K562 (cell line): ENCODE measurements at regions not wholly inside any gene's neighbourhood (a gene's known extent, or its start where the extent isn't known, plus 50 kb on each side); places are given as distances from the start of the nearest gene placed in this dataset.

Source experiments
- ATAC-seq: fragments of 200-7000 bp; cut with Tn5 transposase; 3 replicates; pipeline ENCODE4 v1.9.1; 2020; ENCODE audit warnings: moderate library complexity
- BruUV-seq: library from RNA; stranded (reverse); fragments of 400-500 nt; replicated peaks from 2 replicates; lab custom pipeline; 2021; lab: Mats Ljungman, UMichigan
- CTCF ChIA-PET: fragments of 300-600 bp; formaldehyde crosslinking; extraction: SDS; loops from one replicate; lab custom pipeline; 2021; ENCODE audit warnings: low intra/inter-chr PET ratio; lab: Yijun Ruan, JAX
- POLR2A ChIA-PET: fragments of 300-600, 350-650 bp; sonication (Branson Sonifier 250); formaldehyde crosslinking; extraction: SDS; loops from one replicate; lab custom pipeline; 2021; ENCODE audit warnings: antibody characterized with exemption, inconsistent platforms; lab: Yijun Ruan, JAX
- DNase-seq, 4 experiments: peaks; one replicate each; pipeline versions ENCODE4 v3.0.0 to v3.0.0-alpha.2; 2011 to 2018; ENCODE audit warnings: low spot score in 3 of 4, mixed read lengths in 3 of 4; ENCODE audit errors: extremely low read depth in 1 of 4
- FAIRE-seq: peaks from 2 replicates; lab custom pipeline; 2011; peaks lifted over from hg19 to GRCh38; lab: Jason Lieb, UNC
- H2AFZ ChIP-seq: 2 replicates; pipeline ENCODE4 v1.6.0; 2011; ENCODE audit warnings: low read depth, low read length, control low read depth, inconsistent platforms
- H3K27ac ChIP-seq: fragments of 200-600 bp; 3 replicates; pipeline ENCODE4 v1.8.0; 2011; ENCODE audit warnings: low read depth, mild to moderate bottlenecking, control low read depth, inconsistent platforms, low read length, moderate library complexity, mixed read lengths; ENCODE audit errors: extremely low read depth
- H3K27me3 ChIP-seq, 2 experiments: fragments of 300-600 bp in 1 of 2; 2 replicates in 1 of 2; 3 replicates in 1 of 2; pipeline versions ENCODE4 v1.6.0 to v1.8.0; 2011; ENCODE audit warnings: inconsistent platforms in 2 of 2, low read length in 2 of 2, mild to moderate bottlenecking in 1 of 2, mixed read lengths in 1 of 2, moderate library complexity in 1 of 2; ENCODE audit not compliant: control insufficient read depth in 2 of 2, insufficient read depth in 2 of 2
- H3K36me3 ChIP-seq: fragments of 300-600 bp; 3 replicates; pipeline ENCODE4 v1.8.0; 2011; ENCODE audit warnings: mild to moderate bottlenecking, low read length, inconsistent platforms; ENCODE audit not compliant: control insufficient read depth, insufficient read depth
- H3K4me1 ChIP-seq, 2 experiments: fragments of 200-600 bp in 1 of 2; replicated peaks in 1 of 2; 2 replicates in 1 of 2; 3 replicates in 1 of 2; pipeline versions ENCODE4 v1.5.1 to v1.8.0; 2011; ENCODE audit warnings: inconsistent platforms in 2 of 2, low read length in 2 of 2, mild to moderate bottlenecking in 1 of 2, mixed read lengths in 1 of 2, moderate library complexity in 1 of 2; ENCODE audit not compliant: control insufficient read depth in 2 of 2, insufficient read depth in 2 of 2
- H3K4me2 ChIP-seq: 2 replicates; pipeline ENCODE4 v1.6.1; 2011; ENCODE audit warnings: low read length, control low read depth, inconsistent platforms, mixed read lengths; ENCODE audit not compliant: insufficient read depth
- H3K4me3 ChIP-seq: fragments of 200-600 bp; sonication (generic), shearing (Covaris generic); 2 replicates; pipeline ENCODE4 v1.5.1; 2016; ENCODE audit warnings: control low read depth, inconsistent platforms
- H3K79me2 ChIP-seq: fragments of 200-600 bp; 3 replicates; pipeline ENCODE4 v1.8.0; 2011; ENCODE audit warnings: low read length, inconsistent platforms; ENCODE audit not compliant: control insufficient read depth, insufficient read depth
- H3K9ac ChIP-seq, 2 experiments: 2 replicates each; pipeline versions ENCODE4 v1.6.0 to v1.6.1; 2011; ENCODE audit warnings: low read depth in 2 of 2, low read length in 2 of 2, control low read depth in 1 of 2, inconsistent platforms in 1 of 2, mild to moderate bottlenecking in 1 of 2, mixed read lengths in 1 of 2; ENCODE audit not compliant: insufficient read depth in 1 of 2
- H3K9me1 ChIP-seq: one replicate; pipeline ENCODE4 v1.6.0; 2011; ENCODE audit warnings: inconsistent platforms, mild to moderate bottlenecking, low read length, moderate library complexity; ENCODE audit not compliant: control insufficient read depth, insufficient read depth
- H3K9me3 ChIP-seq: replicated peaks from 2 replicates; pipeline ENCODE4 v1.5.1; 2011; ENCODE audit warnings: low read depth, low read length, inconsistent platforms; ENCODE audit not compliant: control insufficient read depth, insufficient read depth
- H4K20me1 ChIP-seq: replicated peaks from 2 replicates; pipeline ENCODE4 v1.6.1; 2011; ENCODE audit warnings: low read length, inconsistent platforms, mixed read lengths; ENCODE audit not compliant: control insufficient read depth, insufficient read depth
- ASH1L ChIP-seq: fragments of 450-650 bp; IDR thresholded peaks from 2 replicates; pipeline ENCODE4 v1.6.1; 2018; ENCODE audit warnings: borderline replicate concordance, mild to moderate bottlenecking, low read depth; ENCODE audit not compliant: partially characterized antibody
- BHLHE40 ChIP-seq: IDR thresholded peaks from 2 replicates; pipeline ENCODE4 v1.6.1; 2011; ENCODE audit warnings: low read length, improper control_type of control experiment
- CEBPB ChIP-seq: fragments of 450-650 bp; IDR thresholded peaks from 2 replicates; pipeline ENCODE4 v1.6.1; 2016; ENCODE audit warnings: missing genetic modification characterization, missing compliant biosample characterization
- IRF2 ChIP-seq: sonication (generic); formaldehyde crosslinking; IDR thresholded peaks from 2 replicates; pipeline ENCODE4 v1.8.1; 2022; ENCODE audit warnings: mild to moderate bottlenecking, missing genetic modification reagents
- MEF2D ChIP-seq: conservative IDR thresholded peaks from 2 replicates; pipeline ENCODE4 v1.6.1; 2016; ENCODE audit warnings: low read depth, missing genetic modification characterization, missing compliant biosample characterization
- PKNOX1 ChIP-seq: fragments of 450-650 bp; IDR thresholded peaks from 2 replicates; pipeline ENCODE4 v1.6.1; 2016
- PML ChIP-seq: IDR thresholded peaks from 2 replicates; pipeline ENCODE4 v1.6.1; 2012; ENCODE audit warnings: low read length, inconsistent platforms
- RERE ChIP-seq: sonication (generic); formaldehyde crosslinking; IDR thresholded peaks from 2 replicates; pipeline ENCODE4 v1.8.0; 2023; ENCODE audit warnings: missing genetic modification reagents, mild to moderate bottlenecking, borderline replicate concordance
- SIN3A ChIP-seq, 2 experiments: fragments of 150-350 bp in 1 of 2; IDR thresholded peaks; 2 replicates each; pipeline ENCODE4 v1.6.1; 2011 to 2016; ENCODE audit warnings: borderline replicate concordance in 2 of 2, low read depth in 2 of 2, low read length in 2 of 2, mild to moderate bottlenecking in 2 of 2, moderate library complexity in 2 of 2; ENCODE audit not compliant: control insufficient read depth in 1 of 2
- ZFPM2 ChIP-seq: fragments of 250-450 bp; sonication (Bioruptor Pico); IDR thresholded peaks from 2 replicates; pipeline ENCODE4 v1.5.1; 2022; ENCODE audit warnings: mild to moderate bottlenecking
- ZKSCAN3 ChIP-seq: fragments of 250-450 bp; sonication (Bioruptor Pico); IDR thresholded peaks from 2 replicates; pipeline ENCODE4 v1.4.0; 2020
- WGBS: fragments of 100-300 bp; shearing (Covaris generic); methylation state at CpG from one replicate; pipeline ENCODE4 v1.1.6; 2016; ENCODE audit warnings: low coverage, mixed read lengths; ENCODE audit not compliant: insufficient coverage; ENCODE audit errors: missing lambda C conversion rate; 5-methylcytosine and 5-hydroxymethylcytosine counted together
- in situ Hi-C: fragments of 300-500 bp; cut with MboI; formaldehyde crosslinking; loops from 4 replicates; pipeline ENCODE4 v1.15.0; 2018; ENCODE audit warnings: inconsistent platforms, mixed read lengths
- intact Hi-C: fragments of 100-400 bp; cut with micrococcal nuclease; formaldehyde crosslinking; loops from 2 replicates; pipeline ENCODE4 v1.14.2; 2022
- TF ChIP-seq, protein P1 (sequence below): fragments of 450-650 bp; IDR thresholded peaks from 2 replicates; pipeline ENCODE4 v1.6.1; 2014; ENCODE audit warnings: low read depth, mild to moderate bottlenecking, moderate library complexity, borderline replicate concordance

DNA sequence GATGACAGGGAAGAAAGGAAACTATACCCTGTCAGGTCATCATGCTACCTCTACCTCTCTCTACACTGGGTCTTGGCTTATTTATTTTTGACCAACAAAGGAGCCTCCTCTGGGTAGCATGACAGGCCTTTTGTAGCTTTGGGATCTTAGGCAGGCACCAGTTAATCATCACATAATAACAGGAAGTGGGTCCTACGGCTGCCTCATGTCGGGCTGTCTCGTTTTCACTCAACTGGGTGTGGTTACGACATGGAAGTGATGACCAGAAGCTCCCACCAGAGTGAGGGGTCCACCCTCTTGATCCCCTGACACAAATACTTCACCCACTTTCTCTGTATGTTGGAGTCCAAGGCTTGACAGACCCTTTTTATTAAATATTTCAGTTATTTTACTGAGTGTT is 105.3 kb downstream of the CD47 start:
- H3K9me3 ChIP-seq = no peaks in the 10 kb centered on the region
- no peaks in the 10 kb centered on the region for H3K79me2 ChIP-seq
- no peaks in the 10 kb centered on the region for H4K20me1 ChIP-seq
- no peak overlapping the region for H3K27ac ChIP-seq
- 0% methylated on average over 3 of the region's 4 CpGs for WGBS
- H3K4me2 ChIP-seq = no peak overlapping the region
- TF ChIP-seq BHLHE40 = no peak
- no peak for TF ChIP-seq ZFPM2
- no peak for TF ChIP-seq SIN3A (IDR thresholded peaks at IDR 0.05; ENCODE audit: borderline replicate concordance in 2 of 2, control insufficient read depth in 1 of 2, low read depth in 2 of 2, low read length in 2 of 2)
- TF ChIP-seq PKNOX1 = no peak
- TF ChIP-seq ASH1L = no peak
- TF ChIP-seq ZKSCAN3 (CRISPR knock-in tag) = no peak
- TF ChIP-seq RERE (CRISPR knock-in tag) = no peak
- no peak for TF ChIP-seq PML
- TF ChIP-seq, protein P1, sequence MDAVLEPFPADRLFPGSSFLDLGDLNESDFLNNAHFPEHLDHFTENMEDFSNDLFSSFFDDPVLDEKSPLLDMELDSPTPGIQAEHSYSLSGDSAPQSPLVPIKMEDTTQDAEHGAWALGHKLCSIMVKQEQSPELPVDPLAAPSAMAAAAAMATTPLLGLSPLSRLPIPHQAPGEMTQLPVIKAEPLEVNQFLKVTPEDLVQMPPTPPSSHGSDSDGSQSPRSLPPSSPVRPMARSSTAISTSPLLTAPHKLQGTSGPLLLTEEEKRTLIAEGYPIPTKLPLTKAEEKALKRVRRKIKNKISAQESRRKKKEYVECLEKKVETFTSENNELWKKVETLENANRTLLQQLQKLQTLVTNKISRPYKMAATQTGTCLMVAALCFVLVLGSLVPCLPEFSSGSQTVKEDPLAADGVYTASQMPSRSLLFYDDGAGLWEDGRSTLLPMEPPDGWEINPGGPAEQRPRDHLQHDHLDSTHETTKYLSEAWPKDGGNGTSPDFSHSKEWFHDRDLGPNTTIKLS = no peak
- no peak for TF ChIP-seq MEF2D (tag)
- TF ChIP-seq IRF2 = no peak
- TF ChIP-seq CEBPB (tag) = no peak
- TF ChIP-seq, all 486 proteins: peak for 0
- intact Hi-C loops = no loop called here
- Histone ChIP-seq H3K9me1 (no peaks in the 10 kb centered on the region), H2AFZ (no peak overlapping the region), H3K4me1 (no peaks in the 10 kb centered on the region), H3K4me3 (no peak overlapping the region), H3K27me3 (peaks cover 3 to 11% of the 10 kb centered on the region in 2 experiments; a peak in 3 of 5 replicates), H3K36me3 (no peaks in the 10 kb centered on the region), H3K9ac (no peak overlapping the region)
- ATAC-seq = no peak
- in situ Hi-C loops = no loop called here
- BruUV-seq = no TSS peak
- FAIRE-seq = no peak
- POLR2A ChIA-PET = no interaction called here
- DNase-seq = no peak
- CTCF ChIA-PET = no interaction called here
